SK-N-MC (cell line): ENCODE measurements at regions not wholly inside any gene's neighbourhood (a gene's known extent, or its start where the extent isn't known, plus 50 kb on each side); places are given as distances from the start of the nearest gene placed in this dataset.

Experiments used
- DNase-seq: peaks from one replicate; pipeline ENCODE4 v3.0.0-alpha.2; 2011; ENCODE audit warnings: low read depth, low spot score
- H3K27ac ChIP-seq: fragments of 200-600 bp; sonication (generic); 2 replicates; pipeline ENCODE4 v1.5.1; 2016; ENCODE audit warnings: mixed run types
- H3K36me3 ChIP-seq: fragments of 200-600 bp; sonication (generic); 2 replicates; pipeline ENCODE4 v1.6.1; 2017; ENCODE audit warnings: antibody characterized with exemption, low read length, mixed read lengths; ENCODE audit not compliant: insufficient read depth
- H3K4me3 ChIP-seq: fragments of 200-600 bp; sonication (generic); 2 replicates; pipeline ENCODE4 v1.5.1; 2016
- H3K9ac ChIP-seq: fragments of 200-600 bp; sonication (generic); 2 replicates; pipeline ENCODE4 v1.8.0; 2017; ENCODE audit warnings: mixed run types, mixed read lengths; ENCODE audit not compliant: insufficient read length
- H3K9me3 ChIP-seq: fragments of 200-600 bp; sonication (generic); 2 replicates; pipeline ENCODE4 v1.6.1; 2017; ENCODE audit warnings: low read depth, mild to moderate bottlenecking, antibody characterized with exemption, low read length, moderate library complexity, mixed read lengths
- EZH2 ChIP-seq: fragments of 200-600 bp; sonication (generic); IDR thresholded peaks from one replicate; pipeline ENCODE4 v1.6.1; 2017; ENCODE audit warnings: antibody characterized with exemption
- FOXP2 ChIP-seq: optimal IDR thresholded peaks from 2 replicates; pipeline ENCODE3; 2011; ENCODE audit warnings: mild to moderate bottlenecking, moderate library complexity; ENCODE audit not compliant: insufficient read depth; ENCODE audit errors: extremely low read length, control extremely low read depth
- POLR2AphosphoS5 ChIP-seq: IDR thresholded peaks from 2 replicates; pipeline ENCODE4 v1.6.1; 2012; ENCODE audit warnings: mild to moderate bottlenecking, low read depth, low read length, borderline replicate concordance

DNA sequence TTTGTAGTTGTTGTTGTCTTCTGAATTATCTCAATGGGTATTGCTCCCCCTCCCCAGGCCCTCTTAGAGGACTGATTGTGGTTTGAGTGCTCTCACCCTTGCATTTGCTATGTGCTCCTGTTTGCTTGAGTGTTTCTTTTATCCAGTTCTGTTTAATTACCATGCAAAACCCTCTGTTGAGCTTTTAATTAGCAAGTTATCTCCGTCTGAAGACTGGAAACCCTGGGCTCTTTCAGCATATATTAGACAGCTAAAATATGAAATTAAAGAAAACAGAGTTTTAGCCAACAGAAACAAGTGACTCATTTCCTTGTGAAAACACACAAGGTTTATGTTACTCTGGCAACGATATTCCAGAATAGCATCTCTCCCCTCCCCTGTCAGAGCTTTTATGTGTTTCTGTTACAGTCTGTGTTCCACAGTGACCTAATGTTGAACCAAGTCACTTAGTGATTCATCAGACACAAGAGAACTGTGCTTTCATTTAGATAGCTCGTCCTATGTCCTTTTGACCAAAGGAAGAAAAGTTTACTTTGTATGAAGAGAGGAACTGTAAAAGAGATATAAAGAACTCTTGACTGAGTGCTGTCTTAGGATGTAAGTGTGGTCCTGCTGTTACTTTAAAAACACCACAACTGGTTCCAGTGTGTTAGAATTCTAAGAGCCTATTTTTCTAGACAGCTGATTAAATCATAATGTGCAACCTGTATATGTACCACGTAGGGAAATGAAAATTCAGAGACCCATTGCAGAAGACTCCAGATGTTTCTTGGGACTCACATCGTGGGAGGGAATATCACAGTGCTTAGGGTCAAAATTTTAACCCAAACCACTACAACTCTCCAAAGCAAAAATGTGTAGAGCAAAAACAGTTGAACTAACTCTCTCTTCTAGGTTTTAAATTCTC, 172.8 kb upstream of the RBMS1 start:
- Histone ChIP-seq H3K9ac (no peak overlapping the region), H3K9me3 (no peaks in the 10 kb centered on the region), H3K27ac (no peak overlapping the region), H3K4me3 (no peak overlapping the region), H3K36me3 (no peaks in the 10 kb centered on the region)
- DNase-seq, result no peak
- TF ChIP-seq POLR2AphosphoS5 (no peak), FOXP2 (no peak), EZH2 (no peak)

DNA sequence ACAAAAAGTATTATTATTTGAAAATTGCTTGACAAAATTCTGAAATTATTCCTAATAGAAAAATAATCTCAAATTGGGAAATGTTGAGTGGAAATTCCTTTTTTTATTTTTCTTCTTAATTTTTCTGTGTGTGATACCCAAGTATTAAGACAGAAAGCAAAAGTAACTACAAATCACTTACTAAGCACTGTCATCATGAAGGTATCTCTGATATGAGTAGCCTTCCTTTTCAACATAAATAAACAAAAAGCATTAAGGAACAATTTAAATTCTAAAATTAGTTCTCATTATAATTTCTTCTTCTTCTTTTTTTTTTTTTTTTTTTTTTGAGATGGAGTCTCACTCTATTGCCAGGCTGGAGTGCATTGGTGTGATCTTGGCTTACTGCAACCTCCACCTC, 174.2 kb upstream of the RBMS1 start:
- TF ChIP-seq FOXP2 (no peak), EZH2 (no peak), POLR2AphosphoS5 (no peak)
- Histone ChIP-seq H3K9ac (no peak overlapping the region), H3K27ac (no peak overlapping the region), H3K9me3 (no peaks in the 10 kb centered on the region), H3K4me3 (no peak overlapping the region), H3K36me3 (no peaks in the 10 kb centered on the region)
- DNase-seq, result no peak

DNA sequence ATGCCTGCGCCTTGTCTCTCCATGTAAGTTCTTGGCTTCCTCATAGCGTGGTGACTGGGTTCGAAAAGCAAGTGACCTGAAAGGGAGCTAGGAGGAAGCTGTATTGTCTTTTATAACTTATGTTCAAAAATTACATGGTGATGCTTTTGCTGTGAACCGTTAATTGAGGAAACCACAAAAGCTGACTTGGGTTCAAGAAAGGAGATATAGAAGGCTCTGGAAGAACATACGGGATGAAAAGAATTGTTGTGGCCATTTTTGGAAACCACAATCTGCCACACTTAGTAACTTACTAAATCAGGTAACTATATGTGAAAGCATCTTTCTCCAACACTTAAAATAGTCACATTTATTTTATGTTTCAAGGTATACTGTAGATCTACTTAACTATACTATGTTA, 177.0 kb upstream of the RBMS1 start:
- H3K4me3 ChIP-seq, result no peak overlapping the region
- no peaks in the 10 kb centered on the region for H3K9me3 ChIP-seq
- no peaks in the 10 kb centered on the region for H3K36me3 ChIP-seq
- H3K9ac ChIP-seq, result no peak overlapping the region
- H3K27ac ChIP-seq, result no peak overlapping the region
- no peak for DNase-seq
- no peak for TF ChIP-seq FOXP2
- no peak for TF ChIP-seq EZH2
- TF ChIP-seq POLR2AphosphoS5, result no peak

DNA sequence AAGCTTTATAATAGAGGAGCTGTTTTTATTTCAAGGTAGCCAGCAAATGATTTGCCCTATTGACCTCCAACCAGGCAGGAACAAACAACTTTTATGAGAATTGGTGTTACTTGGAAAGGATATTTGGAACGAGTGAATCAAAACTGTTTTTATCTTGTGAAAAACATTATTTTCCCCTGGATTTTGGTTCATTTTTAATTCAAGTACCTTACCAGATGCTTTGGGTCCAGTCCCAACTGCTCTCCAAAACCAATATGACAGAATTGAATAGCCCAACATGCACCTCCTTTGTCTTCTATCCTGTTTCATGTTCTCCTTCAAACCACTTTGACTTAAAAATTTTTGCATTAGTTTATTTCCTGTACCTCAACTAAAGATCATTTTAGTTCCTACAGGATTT, 178.6 kb upstream of the RBMS1 start:
- no peak for TF ChIP-seq POLR2AphosphoS5
- no peak for TF ChIP-seq FOXP2
- TF ChIP-seq EZH2, result no peak
- H3K36me3 ChIP-seq, result no peaks in the 10 kb centered on the region
- no peaks in the 10 kb centered on the region for H3K9me3 ChIP-seq
- no peak overlapping the region for H3K4me3 ChIP-seq
- DNase-seq, result no peak
- no peak overlapping the region for H3K27ac ChIP-seq
- no peak overlapping the region for H3K9ac ChIP-seq

DNA sequence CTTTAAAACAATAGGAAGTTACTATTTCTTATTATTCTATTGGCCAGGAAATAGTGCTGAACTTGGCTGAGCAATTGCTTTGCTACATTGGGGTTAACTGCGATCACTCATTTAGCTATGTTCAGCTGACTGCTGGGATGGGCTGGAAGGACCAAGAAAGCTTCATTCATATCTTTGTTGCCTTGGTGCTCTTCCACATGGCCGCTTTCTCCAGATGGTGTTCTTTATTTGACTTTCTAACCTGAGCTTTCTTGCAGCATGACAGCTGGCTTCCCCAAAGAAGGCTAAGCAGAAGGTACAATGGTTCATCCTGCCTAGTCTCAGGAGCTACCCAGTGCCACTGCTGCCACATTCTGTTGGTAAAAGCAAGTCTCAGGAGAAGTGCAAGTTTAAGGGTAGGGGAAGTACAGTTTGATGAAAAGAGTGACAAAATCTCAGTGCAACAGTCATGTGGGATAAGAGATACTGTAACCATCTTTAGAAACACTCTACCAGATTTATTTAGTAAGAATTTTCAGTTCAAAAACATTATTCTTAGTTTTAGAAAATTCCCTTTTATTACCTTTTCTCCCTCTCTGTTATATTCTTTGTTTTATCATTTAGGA, 180.6 kb upstream of the RBMS1 start:
- Histone ChIP-seq H3K27ac (no peak overlapping the region), H3K36me3 (no peaks in the 10 kb centered on the region), H3K9me3 (no peaks in the 10 kb centered on the region), H3K4me3 (no peak overlapping the region), H3K9ac (no peak overlapping the region)
- no peak for TF ChIP-seq FOXP2
- TF ChIP-seq POLR2AphosphoS5, result no peak
- TF ChIP-seq EZH2, result no peak
- DNase-seq, result no peak

DNA sequence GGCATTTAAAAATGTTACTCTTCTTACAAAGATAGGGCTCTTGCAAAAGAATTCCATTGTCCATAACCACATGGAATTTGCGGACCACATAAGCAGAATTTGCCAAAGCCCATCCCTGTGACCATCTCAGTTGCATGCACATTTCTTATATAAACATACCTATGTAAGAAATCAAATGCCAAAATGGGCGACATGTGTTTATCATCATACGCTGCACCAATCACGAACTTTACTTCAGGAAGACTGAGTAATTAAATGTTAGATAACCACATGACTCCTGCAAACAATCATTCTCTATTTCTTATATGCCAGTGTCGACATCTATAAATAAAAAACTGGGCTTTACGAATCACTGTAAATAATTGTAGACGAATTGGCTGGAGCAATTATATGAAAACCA, 186.1 kb upstream of the RBMS1 start:
- no peaks in the 10 kb centered on the region for H3K9me3 ChIP-seq
- no peak overlapping the region for H3K4me3 ChIP-seq
- H3K27ac ChIP-seq, result no peak overlapping the region
- TF ChIP-seq FOXP2 (no peak), POLR2AphosphoS5 (no peak), EZH2 (no peak)
- H3K9ac ChIP-seq, result no peak overlapping the region
- no peak for DNase-seq
- H3K36me3 ChIP-seq, result no peaks in the 10 kb centered on the region

DNA sequence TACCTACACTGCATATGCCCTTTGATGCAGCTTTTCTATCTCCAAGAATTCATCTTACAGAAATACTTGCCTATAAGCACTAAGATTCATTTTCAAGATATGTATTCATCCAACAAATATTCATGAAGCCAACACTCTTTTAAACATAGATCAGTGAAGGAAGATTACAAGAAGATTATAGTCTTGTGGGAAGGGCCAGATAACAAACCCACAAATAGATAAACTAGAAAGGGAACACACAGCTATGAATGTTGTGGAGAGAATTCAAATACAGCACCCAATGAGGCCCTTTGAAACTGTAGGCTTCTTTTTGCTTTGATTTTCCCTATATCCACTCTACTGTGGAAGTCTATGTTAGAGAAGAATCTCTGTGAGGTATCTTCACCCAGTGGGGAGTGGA, 186.7 kb upstream of the RBMS1 start:
- H3K27ac ChIP-seq, result no peak overlapping the region
- H3K9me3 ChIP-seq, result no peaks in the 10 kb centered on the region
- no peaks in the 10 kb centered on the region for H3K36me3 ChIP-seq
- no peak for TF ChIP-seq EZH2
- H3K4me3 ChIP-seq, result no peak overlapping the region
- no peak overlapping the region for H3K9ac ChIP-seq
- no peak for DNase-seq

DNA sequence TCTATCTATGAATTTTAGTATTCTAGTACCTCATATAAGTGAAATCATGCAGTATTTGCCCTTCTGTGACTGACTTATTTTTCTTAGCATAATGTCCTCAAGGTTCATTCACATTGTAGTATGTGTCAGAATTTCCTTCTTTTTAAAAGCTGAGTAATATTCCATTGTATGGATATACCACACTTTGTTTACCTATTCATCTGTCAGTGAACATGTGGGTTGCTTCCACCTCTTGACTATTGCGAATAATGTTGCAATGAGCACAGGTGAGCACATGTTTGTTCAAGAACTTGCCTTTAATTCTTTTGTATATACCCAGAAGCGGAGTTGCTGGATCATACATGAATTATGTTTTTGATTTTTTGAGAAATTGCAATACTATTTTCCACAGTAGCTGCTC, 187.4 kb upstream of the RBMS1 start:
- no peak for DNase-seq
- H3K9ac ChIP-seq, result no peak overlapping the region
- TF ChIP-seq POLR2AphosphoS5 (no peak), FOXP2 (no peak), EZH2 (no peak)
- no peaks in the 10 kb centered on the region for H3K9me3 ChIP-seq
- no peak overlapping the region for H3K27ac ChIP-seq
- H3K4me3 ChIP-seq, result no peak overlapping the region
- no peaks in the 10 kb centered on the region for H3K36me3 ChIP-seq

DNA sequence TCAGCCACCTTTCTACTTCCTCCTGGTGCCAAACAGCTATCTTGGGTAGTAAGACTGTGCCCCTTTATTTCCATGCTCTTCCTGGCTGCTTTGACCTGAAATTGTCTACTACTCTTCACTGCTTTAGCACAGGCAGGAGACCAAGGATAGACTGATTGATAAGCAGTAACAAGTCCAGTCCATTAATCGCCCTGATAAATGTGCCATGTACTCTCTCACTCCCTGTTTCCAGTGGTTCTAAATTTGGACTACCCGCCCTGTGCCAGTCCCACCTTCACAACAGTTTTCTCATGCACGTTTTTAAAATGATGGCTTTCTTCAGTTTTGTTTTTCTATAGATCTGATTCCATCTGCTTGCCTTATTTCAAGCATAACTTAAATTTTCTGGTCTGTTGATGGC, 189.6 kb upstream of the RBMS1 start:
- TF ChIP-seq POLR2AphosphoS5 (no peak), FOXP2 (no peak), EZH2 (no peak)
- Histone ChIP-seq H3K36me3 (no peaks in the 10 kb centered on the region), H3K4me3 (no peak overlapping the region), H3K27ac (no peak overlapping the region), H3K9ac (no peak overlapping the region), H3K9me3 (no peaks in the 10 kb centered on the region)
- no peak for DNase-seq
